C4-2B (cell line): ENCODE measurements at regions not wholly inside any gene's neighbourhood (a gene's known extent, or its start where the extent isn't known, plus 50 kb on each side); places are given as distances from the start of the nearest gene placed in this dataset.

Experiments used
- ZFX ChIP-seq: fragments of 450-650 bp; IDR thresholded peaks from 2 replicates; pipeline ENCODE4 v1.6.1; 2017
- TF ChIP-seq, protein P1 (sequence below): fragments of 450-650 bp; conservative IDR thresholded peaks from 2 replicates; pipeline ENCODE4 v1.5.1; 2017; ENCODE audit warnings: mild to moderate bottlenecking

DNA sequence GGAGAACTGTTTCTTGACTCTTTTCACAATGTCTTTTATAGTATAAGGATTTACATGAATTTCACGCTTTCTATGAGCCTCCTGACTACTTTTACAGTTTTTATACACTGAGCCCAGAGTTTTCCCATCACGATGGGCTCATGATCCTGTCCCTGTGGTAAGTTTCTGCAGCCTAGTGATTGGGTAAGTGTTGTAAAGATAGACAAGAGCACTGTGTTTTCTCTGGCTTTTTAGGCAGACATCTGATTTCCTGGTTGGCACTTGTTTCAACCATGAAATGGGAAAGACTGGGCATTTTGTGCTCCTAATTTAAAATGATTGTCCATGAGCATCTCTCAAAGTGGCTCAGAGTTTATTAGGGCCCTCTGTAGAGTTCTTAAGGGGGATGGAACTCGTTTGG lies 299.0 kb downstream of the FAT3 start:
- TF ChIP-seq, protein P1, sequence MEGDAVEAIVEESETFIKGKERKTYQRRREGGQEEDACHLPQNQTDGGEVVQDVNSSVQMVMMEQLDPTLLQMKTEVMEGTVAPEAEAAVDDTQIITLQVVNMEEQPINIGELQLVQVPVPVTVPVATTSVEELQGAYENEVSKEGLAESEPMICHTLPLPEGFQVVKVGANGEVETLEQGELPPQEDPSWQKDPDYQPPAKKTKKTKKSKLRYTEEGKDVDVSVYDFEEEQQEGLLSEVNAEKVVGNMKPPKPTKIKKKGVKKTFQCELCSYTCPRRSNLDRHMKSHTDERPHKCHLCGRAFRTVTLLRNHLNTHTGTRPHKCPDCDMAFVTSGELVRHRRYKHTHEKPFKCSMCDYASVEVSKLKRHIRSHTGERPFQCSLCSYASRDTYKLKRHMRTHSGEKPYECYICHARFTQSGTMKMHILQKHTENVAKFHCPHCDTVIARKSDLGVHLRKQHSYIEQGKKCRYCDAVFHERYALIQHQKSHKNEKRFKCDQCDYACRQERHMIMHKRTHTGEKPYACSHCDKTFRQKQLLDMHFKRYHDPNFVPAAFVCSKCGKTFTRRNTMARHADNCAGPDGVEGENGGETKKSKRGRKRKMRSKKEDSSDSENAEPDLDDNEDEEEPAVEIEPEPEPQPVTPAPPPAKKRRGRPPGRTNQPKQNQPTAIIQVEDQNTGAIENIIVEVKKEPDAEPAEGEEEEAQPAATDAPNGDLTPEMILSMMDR, result no peak
- TF ChIP-seq ZFX, result no peak
